Adrenal gland (tissue), 5 donors: ENCODE measurements at regions not wholly inside any gene's neighbourhood (a gene's known extent, or its start where the extent isn't known, plus 50 kb on each side); places are given as distances from the start of the nearest gene placed in this dataset.

Source experiments
- POLR2A ChIP-seq, 2 donors: fragments of 450-650 bp; IDR thresholded peaks; one replicate each; pipeline ENCODE4 v1.6.1; 2017; ENCODE audit warnings: antibody characterized with exemption in 2 of 2, mild to moderate bottlenecking in 2 of 2, moderate library complexity in 1 of 2
- TF ChIP-seq, protein P1 (sequence below), 6 experiments: fragments of 450-650 bp in 4 of 6; fragments of 200-600 bp in 2 of 6; sonication (generic) in 1 of 6; IDR thresholded peaks; 1 replicate in 5 of 6; 2 replicates in 1 of 6; pipeline versions ENCODE4 v1.5.1 to v1.8.0; 2016 to 2021; ENCODE audit warnings: antibody characterized with exemption in 6 of 6, mild to moderate bottlenecking in 2 of 6, moderate library complexity in 1 of 6
- donor health status: DM: no; HTN: no; CAD: no.

DNA sequence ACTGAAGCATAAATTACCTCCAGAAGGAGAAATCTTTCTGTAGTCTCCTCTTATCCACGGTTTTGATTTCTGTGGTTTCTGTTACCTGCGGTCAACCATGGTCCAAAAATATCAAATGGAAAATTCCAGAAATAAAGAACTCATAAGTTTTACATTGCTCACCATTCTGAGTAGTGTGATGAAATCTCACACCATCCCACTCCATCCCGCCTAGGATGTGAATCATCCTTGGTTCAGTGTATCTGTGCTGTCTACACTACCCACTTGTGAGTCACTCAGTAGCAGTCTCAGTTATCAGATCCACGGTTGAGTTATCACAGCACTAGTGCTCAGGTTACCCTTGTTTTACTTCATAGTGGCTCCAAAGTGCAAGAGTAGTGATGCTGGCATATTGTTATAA, 371.2 kb downstream of the NFIB start:
- TF ChIP-seq, protein P1, sequence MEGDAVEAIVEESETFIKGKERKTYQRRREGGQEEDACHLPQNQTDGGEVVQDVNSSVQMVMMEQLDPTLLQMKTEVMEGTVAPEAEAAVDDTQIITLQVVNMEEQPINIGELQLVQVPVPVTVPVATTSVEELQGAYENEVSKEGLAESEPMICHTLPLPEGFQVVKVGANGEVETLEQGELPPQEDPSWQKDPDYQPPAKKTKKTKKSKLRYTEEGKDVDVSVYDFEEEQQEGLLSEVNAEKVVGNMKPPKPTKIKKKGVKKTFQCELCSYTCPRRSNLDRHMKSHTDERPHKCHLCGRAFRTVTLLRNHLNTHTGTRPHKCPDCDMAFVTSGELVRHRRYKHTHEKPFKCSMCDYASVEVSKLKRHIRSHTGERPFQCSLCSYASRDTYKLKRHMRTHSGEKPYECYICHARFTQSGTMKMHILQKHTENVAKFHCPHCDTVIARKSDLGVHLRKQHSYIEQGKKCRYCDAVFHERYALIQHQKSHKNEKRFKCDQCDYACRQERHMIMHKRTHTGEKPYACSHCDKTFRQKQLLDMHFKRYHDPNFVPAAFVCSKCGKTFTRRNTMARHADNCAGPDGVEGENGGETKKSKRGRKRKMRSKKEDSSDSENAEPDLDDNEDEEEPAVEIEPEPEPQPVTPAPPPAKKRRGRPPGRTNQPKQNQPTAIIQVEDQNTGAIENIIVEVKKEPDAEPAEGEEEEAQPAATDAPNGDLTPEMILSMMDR (IDR thresholded peaks at IDR 0.05): no peak
- no peak for TF ChIP-seq POLR2A (IDR thresholded peaks at IDR 0.05)
